Activated naive CD8-positive, alpha-beta T cell treated with anti-CD3 and anti-CD28 coated beads, Interleukin-2, amount 10 ng/mL, durations not matched to agents 7 days and 5 days (primary cell): ENCODE measurements at regions not wholly inside any gene's neighbourhood (a gene's known extent, or its start where the extent isn't known, plus 50 kb on each side); places are given as distances from the start of the nearest gene placed in this dataset.

ENCODE experiments used
- ATAC-seq: fragments of 150-1000 bp; cut with Tn5 transposase; one replicate; pipeline ENCODE4 v1.10.0; 2021; ENCODE audit warnings: low read depth, moderate library complexity
- POLR2A ChIA-PET: fragments of 350-600 bp; sonication (Branson Sonifier 250); formaldehyde crosslinking; loops from one replicate; lab custom pipeline; 2021; ENCODE audit warnings: antibody characterized with exemption; lab: Charles Lee
- DNase-seq: peaks from one replicate; pipeline ENCODE4 v3.0.0; 2021
- H3K27ac Mint-ChIP-seq: one replicate; pipeline ENCODE4 v1.8.0; 2022; ENCODE audit warnings: mild to moderate bottlenecking, mixed read lengths
- H3K27me3 Mint-ChIP-seq: one replicate; pipeline ENCODE4 v1.8.0; 2022; ENCODE audit warnings: mild to moderate bottlenecking, moderate library complexity, mixed read lengths
- H3K36me3 Mint-ChIP-seq: one replicate; pipeline ENCODE4 v1.8.0; 2021; ENCODE audit warnings: mild to moderate bottlenecking, mixed read lengths
- H3K4me1 Mint-ChIP-seq: one replicate; pipeline ENCODE4 v1.8.0; 2021; ENCODE audit warnings: mixed read lengths
- H3K4me3 Mint-ChIP-seq: one replicate; pipeline ENCODE4 v1.8.0; 2022; ENCODE audit warnings: mild to moderate bottlenecking, moderate library complexity, mixed read lengths
- H3K9me3 Mint-ChIP-seq: one replicate; pipeline ENCODE4 v1.8.0; 2021; ENCODE audit warnings: mixed read lengths

DNA sequence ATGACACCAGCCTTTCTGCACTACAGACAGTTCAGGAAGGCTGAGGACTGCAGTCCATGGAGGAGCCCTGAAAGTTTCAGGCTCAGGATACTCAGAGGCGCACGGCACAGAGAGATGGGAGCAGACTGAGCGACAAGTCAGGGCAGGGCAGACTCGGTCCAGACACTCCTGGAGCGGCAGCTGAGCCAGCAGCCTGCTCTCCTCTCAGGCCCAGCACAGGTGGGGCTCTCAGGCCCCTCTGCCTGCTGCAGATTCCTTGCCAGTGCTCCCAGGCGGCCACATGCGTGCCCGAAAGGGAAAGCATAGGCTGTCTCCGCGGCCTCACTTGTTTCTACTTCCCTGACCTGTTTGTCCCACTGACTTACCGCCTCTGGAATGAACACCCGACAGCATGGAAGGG is 228.3 kb downstream of the IRX2 start:
- ATAC-seq (no peak), DNase-seq (no peak)
- POLR2A ChIA-PET, result no interaction called here
- Mint-ChIP-seq H3K9me3 (peaks cover 8% of the 10 kb centered on the region), H3K36me3 (no peaks in the 10 kb centered on the region), H3K27me3 (no peaks in the 10 kb centered on the region), H3K4me1 (no peaks in the 10 kb centered on the region), H3K4me3 (no peak overlapping the region), H3K27ac (no peak overlapping the region)

GRCh38 chr5:2522372-2522771 is 229.1 kb downstream of the IRX2 start:
- POLR2A ChIA-PET, result no interaction called here
- Mint-ChIP-seq H3K27ac (no peak overlapping the region), H3K9me3 (peaks cover 8% of the 10 kb centered on the region), H3K36me3 (no peaks in the 10 kb centered on the region), H3K4me3 (no peak overlapping the region), H3K4me1 (no peaks in the 10 kb centered on the region), H3K27me3 (no peaks in the 10 kb centered on the region)
- no peak for DNase-seq
- no peak for ATAC-seq

GRCh38 chr5:2519153-2519552 is 232.3 kb downstream of the IRX2 start:
- Mint-ChIP-seq H3K27me3 (no peaks in the 10 kb centered on the region), H3K4me3 (no peak overlapping the region), H3K4me1 (no peaks in the 10 kb centered on the region), H3K9me3 (no peaks in the 10 kb centered on the region), H3K36me3 (no peaks in the 10 kb centered on the region), H3K27ac (no peak overlapping the region)
- DNase-seq (no peak), ATAC-seq (no peak)
- POLR2A ChIA-PET, result no interaction called here

DNA sequence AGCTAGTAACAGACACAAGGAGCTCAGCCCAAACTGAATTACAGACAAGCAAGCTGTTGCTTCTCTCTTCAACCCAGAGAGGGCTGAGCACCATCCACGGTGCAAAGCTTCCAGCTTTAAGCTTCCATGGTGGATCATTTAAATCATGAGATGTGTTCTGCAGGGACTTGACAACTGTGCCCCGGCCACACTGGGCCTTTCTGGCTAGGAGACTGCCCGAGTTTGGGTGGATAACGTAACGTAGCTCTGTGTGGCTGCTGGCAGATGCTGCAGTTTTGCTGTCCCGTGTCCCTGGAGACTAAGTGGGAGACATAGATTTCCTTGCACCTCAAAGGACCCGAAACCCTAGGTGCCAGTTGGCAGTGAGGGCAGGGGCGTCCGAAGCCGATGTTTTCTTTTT is 234.0 kb downstream of the IRX2 start:
- DNase-seq, result no peak
- H3K4me3 Mint-ChIP-seq, result no peak overlapping the region
- POLR2A ChIA-PET, result no interaction called here

DNA sequence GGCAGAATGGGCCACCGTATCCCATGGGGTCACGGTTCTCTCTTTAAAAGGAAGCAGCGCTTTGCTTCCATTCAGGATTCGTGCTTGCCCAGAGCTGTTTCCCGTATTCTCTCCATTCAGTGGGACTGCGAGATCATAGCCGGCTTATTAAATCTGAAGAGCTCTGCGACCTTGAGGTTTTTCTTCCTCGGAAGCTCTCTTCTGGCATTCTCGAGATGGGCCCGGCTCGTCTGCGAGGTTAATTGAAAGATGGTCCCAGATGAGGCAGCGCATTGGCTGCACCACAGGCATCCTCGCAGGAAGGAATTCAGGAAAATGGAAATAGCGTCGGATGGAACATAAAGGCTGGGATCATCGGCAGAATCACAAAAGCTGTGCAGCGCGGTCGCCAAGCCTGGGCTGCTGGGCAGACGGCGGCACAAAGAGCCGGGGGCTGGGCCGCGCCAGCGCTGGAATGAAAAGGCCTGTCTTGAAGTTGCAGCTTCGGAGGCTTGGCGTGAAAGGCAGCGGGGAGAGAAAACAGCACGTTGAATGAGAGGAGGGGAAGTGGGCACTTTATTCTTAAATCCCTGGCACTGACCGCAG is 236.2 kb downstream of the IRX2 start:
- H3K4me3 Mint-ChIP-seq, result no peak overlapping the region
- DNase-seq (no peak), ATAC-seq (no peak)
- no peak overlapping the region for H3K27ac Mint-ChIP-seq
- no peaks in the 10 kb centered on the region for H3K36me3 Mint-ChIP-seq
- no peaks in the 10 kb centered on the region for H3K9me3 Mint-ChIP-seq
- H3K4me1 Mint-ChIP-seq, result no peaks in the 10 kb centered on the region
- POLR2A ChIA-PET, result no interaction called here
- no peaks in the 10 kb centered on the region for H3K27me3 Mint-ChIP-seq

More for the DNA sequence above, 234.0 kb downstream of the IRX2 start:
- no peaks in the 10 kb centered on the region for H3K4me1 Mint-ChIP-seq
- no peaks in the 10 kb centered on the region for H3K36me3 Mint-ChIP-seq
- no peak for ATAC-seq
- no peaks in the 10 kb centered on the region for H3K9me3 Mint-ChIP-seq
- no peak overlapping the region for H3K27ac Mint-ChIP-seq
- no peaks in the 10 kb centered on the region for H3K27me3 Mint-ChIP-seq

GRCh38 chr5:2514484-2514883 is 237.0 kb downstream of the IRX2 start:
- Mint-ChIP-seq H3K9me3 (no peaks in the 10 kb centered on the region), H3K4me1 (no peaks in the 10 kb centered on the region), H3K36me3 (no peaks in the 10 kb centered on the region), H3K27me3 (no peaks in the 10 kb centered on the region), H3K27ac (no peak overlapping the region), H3K4me3 (no peak overlapping the region)
- no peak for ATAC-seq
- POLR2A ChIA-PET, result no interaction called here
- DNase-seq, result no peak

- H3K4me3 Mint-ChIP-seq, result no peak overlapping the region
Measured at GRCh38 chr5:2511706-2512105, 239.8 kb downstream of the IRX2 start.

DNA sequence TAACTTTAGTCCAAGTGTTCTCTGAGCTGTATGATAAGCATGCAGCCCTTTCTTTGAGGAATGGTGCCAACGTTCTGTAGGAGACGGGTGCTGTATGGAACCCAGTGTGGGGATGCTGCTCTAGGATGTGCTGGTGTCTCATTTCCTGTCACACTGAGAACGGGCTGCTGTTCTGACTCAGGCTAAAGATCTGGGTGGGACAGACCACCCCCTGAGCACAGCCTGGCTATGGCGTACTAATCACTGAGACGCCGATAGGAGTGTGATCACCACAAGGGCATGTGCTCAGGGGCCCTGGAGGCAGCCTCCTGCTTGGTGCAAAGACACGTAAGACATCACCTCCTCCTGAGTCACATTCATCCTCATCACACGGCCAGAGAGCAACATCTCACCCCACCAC is 240.4 kb downstream of the IRX2 start:
- no peak for ATAC-seq
- no peaks in the 10 kb centered on the region for H3K36me3 Mint-ChIP-seq
- H3K4me1 Mint-ChIP-seq, result no peaks in the 10 kb centered on the region
- POLR2A ChIA-PET, result no interaction called here
- H3K27me3 Mint-ChIP-seq, result no peaks in the 10 kb centered on the region
- no peak for DNase-seq
- H3K9me3 Mint-ChIP-seq, result no peaks in the 10 kb centered on the region
- H3K4me3 Mint-ChIP-seq, result no peak overlapping the region
- H3K27ac Mint-ChIP-seq, result no peak overlapping the region

More at GRCh38 chr5:2511706-2512105, 239.8 kb downstream of the IRX2 start:
- ATAC-seq (no peak), DNase-seq (no peak)
- no peaks in the 10 kb centered on the region for H3K9me3 Mint-ChIP-seq
- H3K4me1 Mint-ChIP-seq, result no peaks in the 10 kb centered on the region
- POLR2A ChIA-PET, result no interaction called here
- no peaks in the 10 kb centered on the region for H3K27me3 Mint-ChIP-seq
- no peaks in the 10 kb centered on the region for H3K36me3 Mint-ChIP-seq
- H3K27ac Mint-ChIP-seq, result no peak overlapping the region

- DNase-seq (no peak), ATAC-seq (no peak)
- H3K27me3 Mint-ChIP-seq, result no peaks in the 10 kb centered on the region
- H3K4me3 Mint-ChIP-seq, result no peak overlapping the region
- H3K36me3 Mint-ChIP-seq, result no peaks in the 10 kb centered on the region
- no peaks in the 10 kb centered on the region for H3K4me1 Mint-ChIP-seq
- no peak overlapping the region for H3K27ac Mint-ChIP-seq
- H3K9me3 Mint-ChIP-seq, result no peaks in the 10 kb centered on the region
- POLR2A ChIA-PET, result no interaction called here
Measured at GRCh38 chr5:2509527-2509926, 241.9 kb downstream of the IRX2 start.

GRCh38 chr5:2508514-2508913 is 243.0 kb downstream of the IRX2 start:
- no peak for DNase-seq
- ATAC-seq, result no peak
- H3K36me3 Mint-ChIP-seq, result no peaks in the 10 kb centered on the region
- no peak overlapping the region for H3K4me3 Mint-ChIP-seq
- POLR2A ChIA-PET, result no interaction called here
- no peak overlapping the region for H3K27ac Mint-ChIP-seq
- no peaks in the 10 kb centered on the region for H3K27me3 Mint-ChIP-seq
- no peaks in the 10 kb centered on the region for H3K9me3 Mint-ChIP-seq
- no peaks in the 10 kb centered on the region for H3K4me1 Mint-ChIP-seq

- DNase-seq (no peak), ATAC-seq (no peak)
- Mint-ChIP-seq H3K27me3 (no peaks in the 10 kb centered on the region), H3K4me3 (no peak overlapping the region), H3K9me3 (no peaks in the 10 kb centered on the region), H3K36me3 (no peaks in the 10 kb centered on the region), H3K4me1 (no peaks in the 10 kb centered on the region), H3K27ac (no peak overlapping the region)
- POLR2A ChIA-PET, result no interaction called here
Measured at GRCh38 chr5:2507611-2508010, 243.9 kb downstream of the IRX2 start.

DNA sequence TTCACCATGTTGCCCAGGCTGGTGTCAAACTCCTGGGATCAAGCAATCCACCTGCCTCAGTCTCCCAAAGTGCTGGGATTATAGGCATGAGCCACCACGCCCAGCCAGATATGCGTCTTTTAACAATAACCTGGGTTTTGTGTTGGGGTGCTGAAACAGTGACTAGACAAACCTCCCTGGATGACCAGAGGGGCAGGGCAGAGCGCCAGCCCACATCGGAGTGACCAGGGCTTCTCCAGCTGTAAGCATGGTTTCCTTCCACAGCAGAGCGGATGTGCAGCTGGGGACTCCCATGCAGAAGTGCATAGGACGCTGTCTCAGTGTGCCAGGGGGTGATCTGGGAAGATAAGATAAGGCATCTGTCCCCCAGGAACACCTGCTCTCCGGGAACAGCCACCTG is 244.9 kb downstream of the IRX2 start:
- no peak overlapping the region for H3K4me3 Mint-ChIP-seq
- peaks cover 2% of the 10 kb centered on the region for H3K9me3 Mint-ChIP-seq
- no peak overlapping the region for H3K27ac Mint-ChIP-seq
- H3K27me3 Mint-ChIP-seq, result no peaks in the 10 kb centered on the region
- no peak for DNase-seq
- POLR2A ChIA-PET, result no interaction called here
- ATAC-seq, result no peak
- no peaks in the 10 kb centered on the region for H3K4me1 Mint-ChIP-seq
- no peaks in the 10 kb centered on the region for H3K36me3 Mint-ChIP-seq

DNA sequence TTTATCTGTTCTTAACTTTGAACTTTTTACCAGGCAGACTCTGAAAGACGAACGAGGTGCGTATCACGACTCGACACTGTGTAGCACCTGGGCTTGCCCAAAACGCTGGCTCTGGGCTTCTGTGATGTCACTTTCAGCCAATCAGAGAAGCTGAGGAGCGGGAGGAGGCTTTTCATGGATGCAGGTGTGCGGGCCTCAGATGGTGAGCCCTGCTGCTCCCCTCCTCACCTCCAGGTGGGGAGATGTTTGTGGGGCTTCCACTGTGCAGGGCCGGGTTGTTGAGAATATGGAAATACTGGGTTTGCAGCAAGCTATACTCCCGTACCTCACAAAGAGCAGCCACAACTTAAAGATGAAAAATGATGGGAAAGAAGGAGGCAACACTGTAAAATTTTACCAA is 246.3 kb downstream of the IRX2 start:
- Mint-ChIP-seq H3K36me3 (no peaks in the 10 kb centered on the region), H3K9me3 (peaks cover 2% of the 10 kb centered on the region), H3K27me3 (no peaks in the 10 kb centered on the region), H3K4me3 (no peak overlapping the region), H3K4me1 (no peaks in the 10 kb centered on the region), H3K27ac (no peak overlapping the region)
- DNase-seq, result no peak
- POLR2A ChIA-PET, result no interaction called here
- ATAC-seq, result no peak

GRCh38 chr5:2502970-2503594 is 248.4 kb downstream of the IRX2 start:
- POLR2A ChIA-PET, result no interaction called here
- Mint-ChIP-seq H3K27ac (no peak overlapping the region), H3K27me3 (no peaks in the 10 kb centered on the region), H3K4me1 (no peaks in the 10 kb centered on the region), H3K4me3 (no peak overlapping the region), H3K9me3 (peaks cover 2% of the 10 kb centered on the region), H3K36me3 (no peaks in the 10 kb centered on the region)
- no peak for ATAC-seq
- DNase-seq, result no peak
